Activated naive CD8-positive, alpha-beta T cell treated with anti-CD3 and anti-CD28 coated beads, Interleukin-2, amount 50 U/mL, for 16 hours (primary cell): ENCODE measurements at regions not wholly inside any gene's neighbourhood (a gene's known extent, or its start where the extent isn't known, plus 50 kb on each side); places are given as distances from the start of the nearest gene placed in this dataset.
"Not testable (repeated sequence)": the region's sequence is repeated elsewhere in the genome, so short reads cannot be mapped to it uniquely, and the experiment has no call there.

Experiments
- DNase-seq: peaks from one replicate; pipeline ENCODE4 v3.0.0-alpha.2; 2020; ENCODE audit warnings: low read depth, low spot score

GRCh38 chr6:145270464-145270863 is 464.9 kb downstream of the EPM2A start:
- no peak for DNase-seq

- DNase-seq: no peak
These were observed 464.3 kb downstream of the EPM2A start for GRCh38 chr6:145271040-145271439.

GRCh38 chr6:145271577-145271976 is 463.7 kb downstream of the EPM2A start:
- no peak for DNase-seq

GRCh38 chr6:145272246-145272645 is 463.1 kb downstream of the EPM2A start:
- no peak for DNase-seq

- DNase-seq: no peak
These were observed 462.2 kb downstream of the EPM2A start for GRCh38 chr6:145273136-145273535.

- DNase-seq: no peak
These were observed 461.2 kb downstream of the EPM2A start for GRCh38 chr6:145274083-145274482.

GRCh38 chr6:145275019-145275418 is 460.3 kb downstream of the EPM2A start:
- no peak for DNase-seq

GRCh38 chr6:145275787-145276186 is 459.5 kb downstream of the EPM2A start:
- no peak for DNase-seq

GRCh38 chr6:145276756-145277155 is 458.6 kb downstream of the EPM2A start:
- DNase-seq: no peak

- DNase-seq: no peak
These were observed 457.8 kb downstream of the EPM2A start for GRCh38 chr6:145277358-145278086.

- no peak for DNase-seq
These were observed 457.0 kb downstream of the EPM2A start for GRCh38 chr6:145278163-145278807.

GRCh38 chr6:145279551-145279950 is 455.8 kb downstream of the EPM2A start:
- DNase-seq: no peak

GRCh38 chr6:145279993-145280392 is 455.3 kb downstream of the EPM2A start:
- DNase-seq: no peak

- DNase-seq: not testable (repeated sequence)
These were observed 452.1 kb downstream of the EPM2A start for GRCh38 chr6:145283209-145283608.

- no peak for DNase-seq
These were observed 451.5 kb downstream of the EPM2A start for GRCh38 chr6:145283856-145284255.

- no peak for DNase-seq
These were observed 448.4 kb downstream of the EPM2A start for GRCh38 chr6:145286916-145287315.

- DNase-seq: no peak
These were observed 445.7 kb downstream of the EPM2A start for GRCh38 chr6:145289573-145289972.

- no peak for DNase-seq
These were observed 445.2 kb downstream of the EPM2A start for GRCh38 chr6:145290122-145290521.

- DNase-seq: no peak
These were observed 443.3 kb downstream of the EPM2A start for GRCh38 chr6:145292066-145292465.

GRCh38 chr6:145294942-145295341 is 440.4 kb downstream of the EPM2A start:
- no peak for DNase-seq

- no peak for DNase-seq
These were observed 439.6 kb downstream of the EPM2A start for GRCh38 chr6:145295746-145296145.

GRCh38 chr6:145305670-145306069 is 429.6 kb downstream of the EPM2A start:
- DNase-seq: no peak

GRCh38 chr6:145306489-145306888 is 428.8 kb downstream of the EPM2A start:
- DNase-seq: no peak
